ENCODE measurements at regions not wholly inside any gene's neighbourhood (a gene's known extent, or its start where the extent isn't known, plus 50 kb on each side); places are given as distances from the start of the nearest gene placed in this dataset.

GRCh38 chr6:155974359-155974758, 518.7 kb upstream of the NOX3 start:
- DNase-seq (ENCODE audit: extremely low read depth, low read depth), result no peak
- no peak for TF ChIP-seq CTCF (IDR thresholded peaks at IDR 0.05; ENCODE audit: low read depth, low read length, missing control alignments)
- no peak overlapping the region for H3K4me3 ChIP-seq (replicated peaks; ENCODE audit: low read depth, low read length)

- no peak for DNase-seq (ENCODE audit: extremely low read depth, low read depth)
- TF ChIP-seq CTCF (IDR thresholded peaks at IDR 0.05; ENCODE audit: low read depth, low read length, missing control alignments), result no peak
- H3K4me3 ChIP-seq (replicated peaks; ENCODE audit: low read depth, low read length), result no peak overlapping the region
Measured at GRCh38 chr6:155970876-155971708, 515.5 kb upstream of the NOX3 start.

- DNase-seq (ENCODE audit: extremely low read depth, low read depth), result no peak
- no peak for TF ChIP-seq CTCF (IDR thresholded peaks at IDR 0.05; ENCODE audit: low read depth, low read length, missing control alignments)
- H3K4me3 ChIP-seq (replicated peaks; ENCODE audit: low read depth, low read length), result no peak overlapping the region
Measured at GRCh38 chr6:155970472-155970871, 514.8 kb upstream of the NOX3 start.

- TF ChIP-seq CTCF (IDR thresholded peaks at IDR 0.05; ENCODE audit: low read depth, low read length, missing control alignments), result no peak
- H3K4me3 ChIP-seq (replicated peaks; ENCODE audit: low read depth, low read length), result no peak overlapping the region
- no peak for DNase-seq (ENCODE audit: extremely low read depth, low read depth)
Measured at GRCh38 chr6:155968921-155969320, 513.3 kb upstream of the NOX3 start.

- no peak for TF ChIP-seq CTCF (IDR thresholded peaks at IDR 0.05; ENCODE audit: low read depth, low read length, missing control alignments)
- no peak for DNase-seq (ENCODE audit: extremely low read depth, low read depth)
- H3K4me3 ChIP-seq (replicated peaks; ENCODE audit: low read depth, low read length), result no peak overlapping the region
Measured at GRCh38 chr6:155967322-155967721, 511.7 kb upstream of the NOX3 start.

GRCh38 chr6:155964544-155964943, 508.9 kb upstream of the NOX3 start:
- H3K4me3 ChIP-seq (replicated peaks; ENCODE audit: low read depth, low read length), result no peak overlapping the region
- DNase-seq (ENCODE audit: extremely low read depth, low read depth), result no peak
- no peak for TF ChIP-seq CTCF (IDR thresholded peaks at IDR 0.05; ENCODE audit: low read depth, low read length, missing control alignments)

GRCh38 chr6:155962276-155962675, 506.6 kb upstream of the NOX3 start:
- no peak for DNase-seq (ENCODE audit: extremely low read depth, low read depth)
- H3K4me3 ChIP-seq (replicated peaks; ENCODE audit: low read depth, low read length), result no peak overlapping the region
- TF ChIP-seq CTCF (IDR thresholded peaks at IDR 0.05; ENCODE audit: low read depth, low read length, missing control alignments), result no peak
